Stimulated activated CD4-positive, alpha-beta T cell treated with anti-CD3 and anti-CD28 coated beads, Interleukin-2, amount 100 ng/mL, for 24 hours (primary cell): ENCODE measurements at regions not wholly inside any gene's neighbourhood (a gene's known extent, or its start where the extent isn't known, plus 50 kb on each side); places are given as distances from the start of the nearest gene placed in this dataset.

Experiments
- DNase-seq, 2 donors: peaks; one replicate each; pipeline ENCODE4 v3.0.0-alpha.2; 2020

- DNase-seq: no peak
These were observed 185.5 kb upstream of the DYNLRB2 start for GRCh38 chr16:80355335-80355734.

GRCh38 chr16:80350061-80350460, 190.7 kb upstream of the DYNLRB2 start:
- DNase-seq: no peak

- DNase-seq: no peak
These were observed 192.9 kb upstream of the DYNLRB2 start for GRCh38 chr16:80347900-80348299.

- DNase-seq: no peak
These were observed 193.8 kb upstream of the DYNLRB2 start for GRCh38 chr16:80347002-80347401.

- DNase-seq: no peak
These were observed 194.6 kb upstream of the DYNLRB2 start for GRCh38 chr16:80346111-80346632.

GRCh38 chr16:80345701-80346100, 195.1 kb upstream of the DYNLRB2 start:
- DNase-seq: no peak

- DNase-seq: no peak
These were observed 196.2 kb upstream of the DYNLRB2 start for GRCh38 chr16:80344570-80344969.

GRCh38 chr16:80341263-80341662, 199.5 kb upstream of the DYNLRB2 start:
- DNase-seq: no peak

GRCh38 chr16:80337786-80338185, 203.0 kb upstream of the DYNLRB2 start:
- DNase-seq: no peak

- DNase-seq: no peak
These were observed 210.0 kb upstream of the DYNLRB2 start for GRCh38 chr16:80330803-80331202.

GRCh38 chr16:80330150-80330549, 210.6 kb upstream of the DYNLRB2 start:
- no peak for DNase-seq

GRCh38 chr16:80327740-80328139, 213.1 kb upstream of the DYNLRB2 start:
- no peak for DNase-seq

- no peak for DNase-seq
These were observed 216.4 kb upstream of the DYNLRB2 start for GRCh38 chr16:80324371-80324770.

GRCh38 chr16:80323808-80324195, 217.0 kb upstream of the DYNLRB2 start:
- DNase-seq: no peak

- no peak for DNase-seq
These were observed 217.5 kb upstream of the DYNLRB2 start for GRCh38 chr16:80323187-80323807.

- DNase-seq: no peak
These were observed 221.6 kb upstream of the DYNLRB2 start for GRCh38 chr16:80319181-80319580.

GRCh38 chr16:80318107-80318506, 222.7 kb upstream of the DYNLRB2 start:
- no peak for DNase-seq

- DNase-seq: no peak
These were observed 223.2 kb upstream of the DYNLRB2 start for GRCh38 chr16:80317599-80318037.

- DNase-seq: no peak
These were observed 223.7 kb upstream of the DYNLRB2 start for GRCh38 chr16:80317116-80317515.

GRCh38 chr16:80314042-80314441, 226.8 kb upstream of the DYNLRB2 start:
- DNase-seq: no peak

GRCh38 chr16:80309178-80309577, 231.6 kb upstream of the DYNLRB2 start:
- DNase-seq: no peak

- no peak for DNase-seq
These were observed 235.4 kb upstream of the DYNLRB2 start for GRCh38 chr16:80305410-80305809.

- DNase-seq: no peak
These were observed 237.1 kb upstream of the DYNLRB2 start for GRCh38 chr16:80303691-80304090.

GRCh38 chr16:80300876-80301275, 239.9 kb upstream of the DYNLRB2 start:
- DNase-seq: no peak

- no peak for DNase-seq
These were observed 240.3 kb upstream of the DYNLRB2 start for GRCh38 chr16:80300456-80300855.
